ENCODE measurements at regions not wholly inside any gene's neighbourhood (a gene's known extent, or its start where the extent isn't known, plus 50 kb on each side); places are given as distances from the start of the nearest gene placed in this dataset.
"Not testable (repeated sequence)": the region's sequence is repeated elsewhere in the genome, so short reads cannot be mapped to it uniquely, and the experiment has no call there.

DNA sequence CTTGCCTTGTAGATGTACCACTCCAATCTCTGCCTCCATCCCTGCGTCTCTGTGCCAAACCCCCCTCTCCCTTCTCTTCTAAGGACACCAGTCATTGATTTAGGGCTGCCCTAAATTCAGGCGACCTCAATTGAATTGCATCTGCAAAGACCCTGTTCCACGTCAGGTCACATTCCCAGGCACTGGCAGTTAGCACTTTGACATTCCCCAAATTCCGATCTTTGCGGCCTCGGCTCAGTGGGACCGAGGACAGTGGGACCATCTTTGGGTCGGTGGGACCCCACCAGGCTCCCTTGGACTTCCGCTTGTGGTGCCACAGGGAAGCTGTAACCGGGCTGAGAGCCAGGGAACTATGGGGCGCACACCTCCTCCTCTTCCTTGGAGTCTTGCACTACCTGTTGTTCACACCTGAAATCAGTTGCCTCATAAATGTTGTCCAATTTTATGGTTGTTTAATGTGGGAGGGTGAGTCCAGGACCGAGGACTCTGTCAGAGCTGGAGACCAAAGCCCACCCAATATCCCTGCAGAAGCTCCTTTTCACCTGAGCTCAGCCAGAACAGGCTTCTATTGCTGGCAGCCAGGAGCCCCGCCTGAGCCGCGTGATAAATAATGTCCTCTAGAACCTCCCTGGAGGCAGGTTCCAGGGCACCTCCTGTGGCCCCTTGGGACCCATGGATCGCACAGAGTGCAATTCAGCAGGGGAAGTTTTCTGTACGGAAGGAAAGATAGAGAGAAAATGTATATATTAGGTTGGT lies 271.6 kb downstream of the EIPR1 start:
- Histone ChIP-seq H4K20me1 (ENCODE audit: insufficient read depth, poor library complexity, severe bottlenecking) (no peaks in the 10 kb centered on the region), H3K9me2 (replicated peaks; ENCODE audit: insufficient read depth) (no peaks in the 10 kb centered on the region), H3K9me3 (ENCODE audit: low read depth) (no peaks in the 10 kb centered on the region), H3K36me3 (replicated peaks; ENCODE audit: insufficient read depth, low read depth) (no peaks in the 10 kb centered on the region), H2AFZ (no peak overlapping the region), H3K27ac (no peak overlapping the region), H3K4me3 (no peak overlapping the region), H3K4me2 (no peak overlapping the region), H3K79me2 (no peaks in the 10 kb centered on the region), H3K4me1 (ENCODE audit: insufficient read depth) (peaks cover 5% of the 10 kb centered on the region), H3K27me3 (no peaks in the 10 kb centered on the region)
- WGBS (ENCODE audit: low lambda C conversion rate, missing lambda C conversion rate), result 79% methylated on average over 17 of the region's 17 CpGs
- TF ChIP-seq EZH2phosphoT487 (IDR thresholded peaks at IDR 0.05; ENCODE audit: low read depth, severe bottlenecking, unreplicated experiment) (no peak), EZH2 (IDR thresholded peaks at IDR 0.05; ENCODE audit: borderline replicate concordance) (no peak)
- TF ChIP-seq, protein P1, sequence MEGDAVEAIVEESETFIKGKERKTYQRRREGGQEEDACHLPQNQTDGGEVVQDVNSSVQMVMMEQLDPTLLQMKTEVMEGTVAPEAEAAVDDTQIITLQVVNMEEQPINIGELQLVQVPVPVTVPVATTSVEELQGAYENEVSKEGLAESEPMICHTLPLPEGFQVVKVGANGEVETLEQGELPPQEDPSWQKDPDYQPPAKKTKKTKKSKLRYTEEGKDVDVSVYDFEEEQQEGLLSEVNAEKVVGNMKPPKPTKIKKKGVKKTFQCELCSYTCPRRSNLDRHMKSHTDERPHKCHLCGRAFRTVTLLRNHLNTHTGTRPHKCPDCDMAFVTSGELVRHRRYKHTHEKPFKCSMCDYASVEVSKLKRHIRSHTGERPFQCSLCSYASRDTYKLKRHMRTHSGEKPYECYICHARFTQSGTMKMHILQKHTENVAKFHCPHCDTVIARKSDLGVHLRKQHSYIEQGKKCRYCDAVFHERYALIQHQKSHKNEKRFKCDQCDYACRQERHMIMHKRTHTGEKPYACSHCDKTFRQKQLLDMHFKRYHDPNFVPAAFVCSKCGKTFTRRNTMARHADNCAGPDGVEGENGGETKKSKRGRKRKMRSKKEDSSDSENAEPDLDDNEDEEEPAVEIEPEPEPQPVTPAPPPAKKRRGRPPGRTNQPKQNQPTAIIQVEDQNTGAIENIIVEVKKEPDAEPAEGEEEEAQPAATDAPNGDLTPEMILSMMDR (IDR thresholded peaks at IDR 0.05; ENCODE audit: poor library complexity), result no peak
- no peak for DNase-seq (ENCODE audit: low spot score)

DNA sequence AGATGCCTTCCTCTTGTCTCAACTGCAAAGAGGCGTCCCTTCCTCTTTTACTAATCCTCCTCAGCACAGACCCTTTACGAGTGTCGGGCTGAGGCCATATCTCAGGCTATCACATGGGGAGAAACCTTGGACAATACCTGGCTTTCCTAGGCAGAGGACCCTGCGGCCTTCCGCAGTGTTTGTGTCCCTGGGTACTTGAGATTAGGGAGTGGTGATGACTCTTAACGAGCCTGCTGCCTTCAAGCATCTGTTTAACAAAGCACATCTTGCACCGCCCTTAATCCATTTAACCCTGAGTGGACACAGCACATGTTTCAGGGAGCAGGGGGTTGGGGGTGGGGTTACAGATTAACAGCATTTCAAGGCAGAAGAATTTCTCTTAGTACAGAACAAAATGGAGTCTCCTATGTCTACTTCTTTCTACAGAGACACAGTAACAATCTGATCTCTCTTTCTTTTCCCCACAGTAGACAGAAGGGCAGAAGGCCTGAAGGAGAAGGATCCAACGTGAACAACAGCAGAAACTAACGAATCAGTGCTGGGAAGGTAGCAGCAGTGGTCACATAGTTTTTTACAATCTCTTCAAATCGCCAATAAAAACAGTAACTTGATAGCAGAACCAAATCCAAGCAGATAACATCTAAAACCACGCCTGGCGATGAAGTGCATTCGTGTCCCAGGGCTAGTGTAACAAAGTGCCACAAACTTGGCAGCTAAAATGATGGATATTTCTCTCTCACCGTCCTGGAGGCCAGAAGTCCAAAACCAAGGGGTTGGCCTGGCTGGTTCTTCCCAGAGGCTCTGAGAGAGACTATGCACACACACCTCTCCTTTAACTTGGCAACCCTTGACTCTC lies 272.4 kb downstream of the EIPR1 start:
- H3K4me3 ChIP-seq; H3K27me3 ChIP-seq; DNase-seq (ENCODE audit: low spot score); H3K27ac ChIP-seq; H4K20me1 ChIP-seq (ENCODE audit: insufficient read depth, poor library complexity, severe bottlenecking); H3K36me3 ChIP-seq (replicated peaks; ENCODE audit: insufficient read depth, low read depth); H3K4me2 ChIP-seq; H3K79me2 ChIP-seq; H3K4me1 ChIP-seq (ENCODE audit: insufficient read depth); H3K9me3 ChIP-seq (ENCODE audit: low read depth); H2AFZ ChIP-seq; H3K9me2 ChIP-seq (replicated peaks; ENCODE audit: insufficient read depth): not testable (repeated sequence)
- 32% methylated on average over 13 of the region's 14 CpGs for WGBS (ENCODE audit: low lambda C conversion rate, missing lambda C conversion rate)

DNA sequence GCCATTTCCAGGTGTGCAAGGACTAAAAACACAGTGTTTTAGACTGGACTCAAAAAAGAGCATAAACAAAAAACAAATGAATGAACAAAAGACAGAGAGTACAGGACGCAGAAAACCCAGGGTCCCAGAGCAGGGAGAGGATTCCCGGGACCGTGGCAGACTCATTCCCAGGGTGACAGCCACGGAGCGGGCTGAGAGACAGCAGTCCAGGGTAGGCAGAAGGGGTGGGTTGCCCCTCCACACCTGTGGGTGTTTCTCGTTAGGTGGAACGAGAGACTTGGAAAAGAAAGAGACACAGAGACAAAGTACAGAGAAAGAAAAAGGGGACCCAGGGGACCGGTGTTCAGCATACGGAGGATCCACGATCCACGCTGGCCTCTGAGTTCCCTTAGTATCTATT lies 273.4 kb downstream of the EIPR1 start:
- H3K79me2 ChIP-seq, result no peaks in the 10 kb centered on the region
- DNase-seq (ENCODE audit: low spot score), result no peak

More for the DNA sequence above, 273.4 kb downstream of the EIPR1 start:
- 81% methylated on average over 11 of the region's 11 CpGs for WGBS (ENCODE audit: low lambda C conversion rate, missing lambda C conversion rate)
- Histone ChIP-seq H3K27me3 (no peaks in the 10 kb centered on the region), H4K20me1 (ENCODE audit: insufficient read depth, poor library complexity, severe bottlenecking) (no peaks in the 10 kb centered on the region), H3K36me3 (replicated peaks; ENCODE audit: insufficient read depth, low read depth) (no peaks in the 10 kb centered on the region), H3K9me3 (ENCODE audit: low read depth) (no peaks in the 10 kb centered on the region), H3K4me3 (no peak overlapping the region), H3K27ac (no peak overlapping the region), H3K4me2 (no peak overlapping the region), H2AFZ (no peak overlapping the region), H3K9me2 (replicated peaks; ENCODE audit: insufficient read depth) (no peaks in the 10 kb centered on the region), H3K4me1 (ENCODE audit: insufficient read depth) (peaks cover 5% of the 10 kb centered on the region)
- TF ChIP-seq EZH2phosphoT487 (IDR thresholded peaks at IDR 0.05; ENCODE audit: low read depth, severe bottlenecking, unreplicated experiment), result no peak
- no peak for TF ChIP-seq EZH2 (IDR thresholded peaks at IDR 0.05; ENCODE audit: borderline replicate concordance)
- TF ChIP-seq, protein P1 (IDR thresholded peaks at IDR 0.05; ENCODE audit: poor library complexity), result no peak
